ENCODE measurements at regions not wholly inside any gene's neighbourhood (a gene's known extent, or its start where the extent isn't known, plus 50 kb on each side); places are given as distances from the start of the nearest gene placed in this dataset.

- TF ChIP-seq GATA2 (IDR thresholded peaks at IDR 0.05; ENCODE audit: low read depth, low read length) (no peak), GATA3 (IDR thresholded peaks at IDR 0.05; ENCODE audit: low read depth, low read length) (no peak)
These were observed 121.0 kb upstream of the ATXN1 start for GRCh38 chr6:16882230-16882629.
